AG04450 (cell line): ENCODE measurements at regions not wholly inside any gene's neighbourhood (a gene's known extent, or its start where the extent isn't known, plus 50 kb on each side); places are given as distances from the start of the nearest gene placed in this dataset.

Experiments used
- CTCF ChIA-PET: fragments of 300-600, 350-600 bp; formaldehyde crosslinking; extraction: SDS; loops from one replicate; lab custom pipeline; 2022; ENCODE audit warnings: antibody characterized with exemption, inconsistent platforms; lab: Charles Lee
- POLR2A ChIA-PET: fragments of 350-600 bp; formaldehyde crosslinking; extraction: SDS; loops from one replicate; lab custom pipeline; 2021; ENCODE audit warnings: antibody characterized with exemption, inconsistent platforms; lab: Yijun Ruan, JAX
- DNase-seq: peaks from one replicate; pipeline ENCODE4 v3.0.0-alpha.2; 2011; ENCODE audit warnings: low read depth, low spot score
- H3K27ac ChIP-seq: one replicate; pipeline ENCODE4 v1.5.1; 2012; ENCODE audit warnings: low read depth, low read length, control low read depth
- H3K27me3 ChIP-seq: one replicate; pipeline ENCODE4 v1.6.0; 2012; ENCODE audit warnings: low read length; ENCODE audit not compliant: control insufficient read depth, insufficient read depth
- H3K4me3 ChIP-seq: 2 replicates; pipeline ENCODE4 v1.5.1; 2011; ENCODE audit warnings: mild to moderate bottlenecking, low read depth, low read length, control low read depth
- H3K9me3 ChIP-seq: 2 replicates; pipeline ENCODE4 v1.5.1; 2012; ENCODE audit warnings: low read length; ENCODE audit not compliant: control insufficient read depth, insufficient read depth
- TF ChIP-seq, protein P1 (sequence below): IDR thresholded peaks from 2 replicates; pipeline ENCODE4 v1.5.1; 2011; ENCODE audit warnings: low read depth, low read length, control low read depth, inconsistent platforms

DNA sequence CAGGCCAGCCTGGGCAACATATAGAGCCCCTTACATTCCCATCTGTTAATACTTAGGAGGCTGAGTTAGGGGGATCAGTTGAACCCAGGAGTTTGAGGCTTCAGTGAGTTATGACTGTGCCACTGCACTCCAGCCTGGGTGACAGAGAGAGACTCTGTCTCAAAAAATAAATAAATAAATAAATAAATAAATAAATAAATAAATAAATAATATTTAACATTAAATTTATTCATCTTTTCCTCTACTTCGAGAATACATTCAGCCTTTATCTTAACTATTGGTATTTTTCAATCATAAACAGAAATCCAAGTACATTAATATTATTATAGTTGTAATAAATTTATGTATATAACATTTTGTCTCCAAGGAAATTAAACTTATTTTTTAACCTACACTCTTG is 1227.7 kb upstream of the GJE1 start:
- Histone ChIP-seq H3K4me3 (no peak overlapping the region), H3K27me3 (no peaks in the 10 kb centered on the region), H3K27ac (no peak overlapping the region), H3K9me3 (peaks cover 17% of the 10 kb centered on the region)
- TF ChIP-seq, protein P1, sequence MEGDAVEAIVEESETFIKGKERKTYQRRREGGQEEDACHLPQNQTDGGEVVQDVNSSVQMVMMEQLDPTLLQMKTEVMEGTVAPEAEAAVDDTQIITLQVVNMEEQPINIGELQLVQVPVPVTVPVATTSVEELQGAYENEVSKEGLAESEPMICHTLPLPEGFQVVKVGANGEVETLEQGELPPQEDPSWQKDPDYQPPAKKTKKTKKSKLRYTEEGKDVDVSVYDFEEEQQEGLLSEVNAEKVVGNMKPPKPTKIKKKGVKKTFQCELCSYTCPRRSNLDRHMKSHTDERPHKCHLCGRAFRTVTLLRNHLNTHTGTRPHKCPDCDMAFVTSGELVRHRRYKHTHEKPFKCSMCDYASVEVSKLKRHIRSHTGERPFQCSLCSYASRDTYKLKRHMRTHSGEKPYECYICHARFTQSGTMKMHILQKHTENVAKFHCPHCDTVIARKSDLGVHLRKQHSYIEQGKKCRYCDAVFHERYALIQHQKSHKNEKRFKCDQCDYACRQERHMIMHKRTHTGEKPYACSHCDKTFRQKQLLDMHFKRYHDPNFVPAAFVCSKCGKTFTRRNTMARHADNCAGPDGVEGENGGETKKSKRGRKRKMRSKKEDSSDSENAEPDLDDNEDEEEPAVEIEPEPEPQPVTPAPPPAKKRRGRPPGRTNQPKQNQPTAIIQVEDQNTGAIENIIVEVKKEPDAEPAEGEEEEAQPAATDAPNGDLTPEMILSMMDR = no peak
- DNase-seq = no peak
- CTCF ChIA-PET = no interaction called here
- POLR2A ChIA-PET = interaction anchor here (0.6 kb wide), 1 partner anchor 591 kb away, joined by 3 read pairs; no protein-coding TSS in a partner anchor

DNA sequence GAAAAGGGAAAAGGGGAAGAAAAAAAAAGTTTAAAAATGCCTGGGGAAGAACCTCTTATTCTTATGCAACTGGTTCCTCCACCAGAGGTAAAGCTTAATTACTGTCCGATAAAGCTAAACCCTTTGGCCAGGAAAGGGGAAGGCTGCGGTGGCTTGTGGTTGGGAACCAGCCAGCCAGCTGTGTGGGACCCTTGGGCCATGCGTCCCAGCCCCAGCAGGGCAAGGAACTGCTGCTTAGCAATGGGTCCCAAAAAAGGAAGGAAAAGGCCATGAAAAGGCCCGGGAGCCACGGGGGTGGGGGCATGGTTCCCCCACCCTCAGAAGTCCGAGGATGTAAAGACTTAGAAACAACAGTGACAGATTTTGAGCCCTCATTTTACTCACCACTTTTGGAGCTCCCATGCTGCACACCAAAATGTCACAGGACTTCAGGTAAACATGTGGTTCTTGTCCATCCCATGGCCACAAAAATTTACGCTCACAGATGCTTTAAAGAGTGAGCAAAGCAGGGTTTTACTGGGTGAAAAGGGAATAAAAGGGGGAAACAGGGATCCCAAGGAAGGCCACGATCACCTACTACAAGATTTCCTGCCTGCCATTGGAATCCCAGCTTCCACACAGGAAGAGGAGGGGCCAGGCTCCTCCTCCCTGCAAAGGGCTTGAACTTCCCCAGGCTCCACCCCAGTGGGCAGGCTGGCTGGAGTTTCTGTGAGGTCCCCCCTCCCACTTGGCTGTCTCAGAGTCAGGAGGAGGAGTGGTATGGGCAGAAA is 1234.7 kb upstream of the GJE1 start:
- no peak for DNase-seq
- TF ChIP-seq, protein P1 = no peak
- no peaks in the 10 kb centered on the region for H3K27me3 ChIP-seq
- H3K27ac ChIP-seq = no peak overlapping the region
- CTCF ChIA-PET = no interaction called here
- POLR2A ChIA-PET = no interaction called here
- H3K4me3 ChIP-seq = no peak overlapping the region
- H3K9me3 ChIP-seq = peaks cover 14% of the 10 kb centered on the region

DNA sequence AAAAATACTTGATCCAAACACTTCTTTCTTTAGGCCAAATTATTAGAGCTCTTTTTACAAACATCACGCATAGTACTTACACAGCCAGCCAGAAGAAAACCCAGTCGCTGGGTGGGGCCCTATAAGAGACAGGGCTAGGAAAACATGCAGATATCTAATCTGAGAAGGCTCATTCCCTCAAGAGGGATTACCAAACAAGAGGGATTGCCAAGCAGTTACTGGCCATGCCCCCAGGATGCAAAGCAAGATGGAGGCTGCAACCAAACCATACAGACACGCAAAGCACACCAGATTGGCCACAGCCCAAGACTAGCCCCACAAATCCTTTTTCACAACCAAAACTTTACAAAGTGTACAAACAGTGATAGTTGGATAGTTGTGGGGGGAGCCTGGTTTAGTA is 1235.4 kb upstream of the GJE1 start:
- H3K4me3 ChIP-seq = no peak overlapping the region
- no peak overlapping the region for H3K27ac ChIP-seq
- ChIA-PET POLR2A (no interaction called here), CTCF (no interaction called here)
- peaks cover 14% of the 10 kb centered on the region for H3K9me3 ChIP-seq
- no peak for DNase-seq
- no peaks in the 10 kb centered on the region for H3K27me3 ChIP-seq
- TF ChIP-seq, protein P1 = no peak

DNA sequence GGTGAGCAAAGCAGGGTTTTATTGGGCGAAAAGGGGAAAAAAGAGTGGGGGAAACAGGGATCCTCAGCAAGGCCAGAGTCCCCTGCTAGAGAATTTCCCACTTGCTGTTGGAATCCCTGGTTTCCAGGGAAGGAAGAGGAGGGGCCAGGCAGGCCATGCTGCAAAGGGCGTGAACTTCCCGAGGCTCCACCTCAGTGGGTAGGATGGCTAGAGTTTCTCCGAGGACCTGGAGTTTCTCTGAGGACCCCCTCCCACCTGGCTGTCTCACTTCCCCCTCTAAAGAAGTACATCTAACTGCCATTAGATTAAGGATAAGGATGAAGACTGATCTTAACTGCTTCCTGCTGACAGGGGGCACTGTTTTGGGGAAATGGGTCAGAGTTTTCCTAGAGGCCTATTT is 1239.3 kb upstream of the GJE1 start:
- Histone ChIP-seq H3K4me3 (no peak overlapping the region), H3K9me3 (peaks cover 10% of the 10 kb centered on the region), H3K27me3 (no peaks in the 10 kb centered on the region), H3K27ac (no peak overlapping the region)
- ChIA-PET POLR2A (no interaction called here), CTCF (no interaction called here)
- no peak for DNase-seq
- TF ChIP-seq, protein P1 = no peak

DNA sequence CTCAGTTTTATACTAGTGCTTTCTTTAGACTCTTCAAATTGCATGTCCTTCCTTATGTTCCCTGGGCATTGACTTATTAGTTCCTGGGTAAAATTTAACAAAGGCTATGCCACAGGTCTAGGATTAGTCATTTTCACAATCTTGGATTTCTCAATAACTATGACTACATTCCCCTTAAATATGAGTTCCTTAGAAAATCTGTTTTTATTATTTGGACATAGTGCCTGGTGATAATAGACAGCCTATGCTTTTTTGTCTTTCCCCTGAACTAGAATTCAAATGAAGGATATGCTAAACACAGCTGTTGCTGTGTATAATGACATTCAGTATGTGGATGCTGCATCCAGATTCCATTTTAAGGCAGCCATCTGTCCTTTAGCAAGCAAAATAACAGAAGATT is 1252.8 kb upstream of the GJE1 start:
- peak; percentile 13 for DNase-seq
- TF ChIP-seq, protein P1 = no peak
- ChIA-PET POLR2A (no interaction called here), CTCF (interaction anchor here (0.9 kb wide), 1 partner anchor 30 kb away, joined by 4 read pairs; no protein-coding TSS in a partner anchor)
- Histone ChIP-seq H3K4me3 (no peak overlapping the region), H3K27ac (no peak overlapping the region), H3K27me3 (no peaks in the 10 kb centered on the region), H3K9me3 (no peaks in the 10 kb centered on the region)
